ENCODE measurements at regions not wholly inside any gene's neighbourhood (a gene's known extent, or its start where the extent isn't known, plus 50 kb on each side); places are given as distances from the start of the nearest gene placed in this dataset.
"Not testable (repeated sequence)": the region's sequence is repeated elsewhere in the genome, so short reads cannot be mapped to it uniquely, and the experiment has no call there.

GRCh38 chr1:219712506-219712905 is 99.6 kb upstream of the ZC3H11B start:
- TF ChIP-seq CTCF (IDR thresholded peaks at IDR 0.05; ENCODE audit: insufficient read depth, low read depth, low read length): no peak
- no peak for DNase-seq (ENCODE audit: low read depth)
- H3K4me3 ChIP-seq (ENCODE audit: low read depth, low read length): no peak overlapping the region

- DNase-seq (ENCODE audit: low read depth): peak; percentile 64
These were observed 97.8 kb upstream of the ZC3H11B start for GRCh38 chr1:219710529-219711194.

GRCh38 chr1:219708919-219709543 is 96.1 kb upstream of the ZC3H11B start:
- TF ChIP-seq CTCF (IDR thresholded peaks at IDR 0.05; ENCODE audit: insufficient read depth, low read depth, low read length): no peak
- DNase-seq (ENCODE audit: low read depth): no peak
- no peak overlapping the region for H3K4me3 ChIP-seq (ENCODE audit: low read depth, low read length)

More at GRCh38 chr1:219710529-219711194, 97.8 kb upstream of the ZC3H11B start:
- no peak overlapping the region for H3K4me3 ChIP-seq (ENCODE audit: low read depth, low read length)
- no peak for TF ChIP-seq CTCF (IDR thresholded peaks at IDR 0.05; ENCODE audit: insufficient read depth, low read depth, low read length)

GRCh38 chr1:219707885-219708284 is 95.0 kb upstream of the ZC3H11B start:
- not testable (repeated sequence) for H3K4me3 ChIP-seq (ENCODE audit: low read depth, low read length); DNase-seq (ENCODE audit: low read depth)

- not testable (repeated sequence) for H3K4me3 ChIP-seq (ENCODE audit: low read depth, low read length)
- DNase-seq (ENCODE audit: low read depth): peak; percentile 15
These were observed 91.4 kb upstream of the ZC3H11B start for GRCh38 chr1:219704331-219704730.

GRCh38 chr1:219703368-219703639 is 90.4 kb upstream of the ZC3H11B start:
- no peak for DNase-seq (ENCODE audit: low read depth)
- H3K4me3 ChIP-seq (ENCODE audit: low read depth, low read length): no peak overlapping the region
- TF ChIP-seq CTCF (IDR thresholded peaks at IDR 0.05; ENCODE audit: insufficient read depth, low read depth, low read length): no peak

- no peak overlapping the region for H3K4me3 ChIP-seq (ENCODE audit: low read depth, low read length)
- TF ChIP-seq CTCF (IDR thresholded peaks at IDR 0.05; ENCODE audit: insufficient read depth, low read depth, low read length): no peak
- DNase-seq (ENCODE audit: low read depth): peak; percentile 17
These were observed 88.6 kb upstream of the ZC3H11B start for GRCh38 chr1:219701476-219701875.

- peak; percentile 91 for DNase-seq (ENCODE audit: low read depth)
- no peak overlapping the region for H3K4me3 ChIP-seq (ENCODE audit: low read depth, low read length)
- TF ChIP-seq CTCF (IDR thresholded peaks at IDR 0.05; ENCODE audit: insufficient read depth, low read depth, low read length): no peak
These were observed 87.0 kb upstream of the ZC3H11B start for GRCh38 chr1:219699870-219700269.

Measured in fibroblast of villous mesenchyme (primary cell).